NCI-H510A treated with DMSO at 0.1 percent for 48 hours (cell line): ENCODE measurements at regions not wholly inside any gene's neighbourhood (a gene's known extent, or its start where the extent isn't known, plus 50 kb on each side); places are given as distances from the start of the nearest gene placed in this dataset.

Source experiments
- DNase-seq: peaks from one replicate; lab custom pipeline; 2025; lab: John Stamatoyannopoulos, UW

GRCh38 chr11:97965849-97966646 lies 1054.7 kb upstream of the CNTN5 start:
- DNase-seq, result no peak

- no peak for DNase-seq
These were observed 1053.8 kb upstream of the CNTN5 start for GRCh38 chr11:97966901-97967300.

- DNase-seq, result no peak
These were observed 1052.7 kb upstream of the CNTN5 start for GRCh38 chr11:97968071-97968470.

- DNase-seq, result no peak
These were observed 1048.0 kb upstream of the CNTN5 start for GRCh38 chr11:97972731-97973130.

GRCh38 chr11:97973352-97973857 lies 1047.3 kb upstream of the CNTN5 start:
- DNase-seq, result no peak

GRCh38 chr11:97974798-97975498 lies 1045.8 kb upstream of the CNTN5 start:
- no peak for DNase-seq

- DNase-seq, result no peak
These were observed 1043.0 kb upstream of the CNTN5 start for GRCh38 chr11:97977726-97978125.

GRCh38 chr11:97979741-97980140 lies 1041.0 kb upstream of the CNTN5 start:
- DNase-seq, result no peak

GRCh38 chr11:97982512-97982911 lies 1038.2 kb upstream of the CNTN5 start:
- no peak for DNase-seq

- no peak for DNase-seq
These were observed 1031.6 kb upstream of the CNTN5 start for GRCh38 chr11:97989121-97989520.

- no peak for DNase-seq
These were observed 1030.4 kb upstream of the CNTN5 start for GRCh38 chr11:97990162-97990920.

- no peak for DNase-seq
These were observed 1027.2 kb upstream of the CNTN5 start for GRCh38 chr11:97993562-97993961.

GRCh38 chr11:97995874-97996273 lies 1024.9 kb upstream of the CNTN5 start:
- no peak for DNase-seq

GRCh38 chr11:97996762-97997161 lies 1024.0 kb upstream of the CNTN5 start:
- no peak for DNase-seq

- DNase-seq, result no peak
These were observed 1017.0 kb upstream of the CNTN5 start for GRCh38 chr11:98003606-98004371.

GRCh38 chr11:98007072-98007471 lies 1013.7 kb upstream of the CNTN5 start:
- no peak for DNase-seq

GRCh38 chr11:98027652-98028051 lies 993.1 kb upstream of the CNTN5 start:
- DNase-seq, result no peak

- DNase-seq, result no peak
These were observed 990.9 kb upstream of the CNTN5 start for GRCh38 chr11:98029832-98030231.

GRCh38 chr11:98036810-98037209 lies 983.9 kb upstream of the CNTN5 start:
- DNase-seq, result no peak

GRCh38 chr11:98040061-98040808 lies 980.5 kb upstream of the CNTN5 start:
- DNase-seq, result no peak

- DNase-seq, result no peak
These were observed 973.1 kb upstream of the CNTN5 start for GRCh38 chr11:98047647-98048046.
